ENCODE measurements at regions not wholly inside any gene's neighbourhood (a gene's known extent, or its start where the extent isn't known, plus 50 kb on each side); places are given as distances from the start of the nearest gene placed in this dataset.

DNA sequence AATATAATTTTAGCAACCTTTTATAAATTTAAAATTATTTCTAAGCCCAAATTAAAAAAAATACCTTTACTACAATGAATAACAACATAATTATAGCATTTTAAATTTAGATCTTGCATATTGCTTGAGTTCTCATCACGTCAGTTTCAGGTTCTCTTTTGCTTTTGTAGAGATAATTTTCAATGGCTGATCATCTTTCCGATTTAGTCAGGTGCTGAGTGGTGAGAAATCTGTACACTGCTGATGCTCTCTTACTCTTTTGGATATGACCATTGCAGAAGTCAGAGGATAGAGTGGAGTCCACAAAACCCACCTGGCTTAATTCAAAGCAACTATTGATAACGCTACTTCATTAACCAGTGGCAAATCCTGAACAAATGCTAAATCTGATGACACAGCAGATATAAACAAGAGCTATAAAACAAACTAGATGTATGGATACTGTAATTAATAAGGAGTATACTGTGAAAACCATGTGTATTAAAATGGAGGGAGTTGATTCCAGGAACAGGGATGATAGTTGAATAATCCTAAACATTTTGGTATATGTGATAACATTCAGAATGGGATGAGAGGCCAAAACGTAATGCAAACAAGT is 394.8 kb downstream of the CSNK1G3 start:
- TF ChIP-seq GATA2 (IDR thresholded peaks at IDR 0.05; ENCODE audit: low read depth, low read length) (no peak), GATA3 (IDR thresholded peaks at IDR 0.05; ENCODE audit: low read depth, low read length) (no peak)

Data from SH-SY5Y (cell line).